Neural progenitor cell (in vitro differentiated cells): ENCODE measurements at regions not wholly inside any gene's neighbourhood (a gene's known extent, or its start where the extent isn't known, plus 50 kb on each side); places are given as distances from the start of the nearest gene placed in this dataset.

Experiments used
- DNase-seq: peaks from one replicate; pipeline ENCODE4 v3.0.0-alpha.2; 2016; ENCODE audit warnings: low spot score
- H2AFZ ChIP-seq: fragments of 200-600 bp; sonication (generic); replicated peaks from 2 replicates; pipeline ENCODE4 v1.6.1; 2016; ENCODE audit warnings: antibody characterized with exemption
- H3F3A ChIP-seq: fragments of 200-600 bp; sonication (generic); 2 replicates; pipeline ENCODE4 v1.6.1; 2016; ENCODE audit warnings: antibody characterized with exemption, low read depth
- H3K27ac ChIP-seq: fragments of 200-600 bp; sonication (generic); 2 replicates; pipeline ENCODE4 v1.5.1; 2016; ENCODE audit warnings: mild to moderate bottlenecking
- H3K27me3 ChIP-seq: fragments of 200-600 bp; sonication (generic); 2 replicates; pipeline ENCODE4 v1.6.1; 2016; ENCODE audit warnings: mild to moderate bottlenecking, moderate library complexity
- H3K36me3 ChIP-seq: fragments of 200-600 bp; sonication (generic); 2 replicates; pipeline ENCODE4 v1.5.1; 2016
- H3K4me1 ChIP-seq: fragments of 200-600 bp; sonication (generic); 2 replicates; pipeline ENCODE4 v1.6.1; 2016; ENCODE audit warnings: mixed run types
- H3K4me2 ChIP-seq: fragments of 200-600 bp; sonication (generic); 2 replicates; pipeline ENCODE4 v1.6.1; 2016
- H3K4me3 ChIP-seq: fragments of 200-600 bp; sonication (generic); 2 replicates; pipeline ENCODE4 v1.5.1; 2016
- H3K79me2 ChIP-seq: fragments of 200-600 bp; sonication (generic); 2 replicates; pipeline ENCODE4 v1.6.1; 2016; ENCODE audit warnings: low read depth
- H3K9ac ChIP-seq: fragments of 200-600 bp; sonication (generic); 2 replicates; pipeline ENCODE4 v1.6.1; 2016
- H3K9me3 ChIP-seq: fragments of 200-600 bp; sonication (generic); 2 replicates; pipeline ENCODE4 v1.5.1; 2016; ENCODE audit warnings: low read depth
- H4K20me1 ChIP-seq: fragments of 200-600 bp; sonication (generic); 2 replicates; pipeline ENCODE4 v1.6.1; 2016; ENCODE audit warnings: low read depth
- H3K27ac Mint-ChIP-seq: 3 replicates; pipeline ENCODE4 v1.8.0; 2021; ENCODE audit warnings: mixed read lengths
- H3K27me3 Mint-ChIP-seq: 2 replicates; pipeline ENCODE4 v1.8.0; 2022; ENCODE audit warnings: low read depth, mild to moderate bottlenecking, inconsistent platforms, moderate library complexity, mixed read lengths; ENCODE audit not compliant: insufficient read depth
- H3K36me3 Mint-ChIP-seq: 3 replicates; pipeline ENCODE4 v1.8.0; 2021; ENCODE audit warnings: mixed read lengths
- H3K4me1 Mint-ChIP-seq: 3 replicates; pipeline ENCODE4 v1.8.0; 2021; ENCODE audit warnings: mixed read lengths
- H3K4me3 Mint-ChIP-seq: 3 replicates; pipeline ENCODE4 v1.8.0; 2021; ENCODE audit warnings: mild to moderate bottlenecking, moderate library complexity, mixed read lengths
- H3K9me3 Mint-ChIP-seq: 3 replicates; pipeline ENCODE4 v1.8.0; 2020; ENCODE audit warnings: mixed read lengths
- EZH2 ChIP-seq: fragments of 200-600 bp; sonication (generic); IDR thresholded peaks from 2 replicates; pipeline ENCODE4 v1.6.1; 2017; ENCODE audit warnings: antibody characterized with exemption, mild to moderate bottlenecking, moderate library complexity
- EZH2phosphoT487 ChIP-seq: fragments of 200-600 bp; sonication (generic); IDR thresholded peaks from 2 replicates; pipeline ENCODE4 v1.6.1; 2017; ENCODE audit warnings: antibody characterized with exemption
- TF ChIP-seq, protein P1 (sequence below): fragments of 200-600 bp; sonication (generic); IDR thresholded peaks from 2 replicates; pipeline ENCODE4 v1.5.1; 2017; ENCODE audit warnings: antibody characterized with exemption, mild to moderate bottlenecking

DNA sequence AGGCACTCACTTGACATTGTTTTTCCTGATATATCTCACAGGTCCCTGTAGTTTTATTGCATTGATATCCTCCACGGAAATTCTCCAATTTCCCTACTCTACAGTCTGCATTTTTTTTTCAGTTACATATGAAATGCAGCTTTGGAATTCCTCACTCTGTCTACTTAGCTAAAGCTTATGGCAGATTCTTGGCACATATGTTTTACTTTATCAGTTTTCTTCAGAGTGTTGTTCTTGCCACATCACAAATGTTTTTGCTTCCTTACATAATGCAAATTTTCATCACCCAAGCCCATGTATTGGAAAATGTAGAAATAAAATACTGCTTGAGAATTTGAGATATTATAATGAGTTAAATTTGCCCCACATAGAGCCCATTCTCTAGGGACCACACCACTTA lies 1895.1 kb downstream of the MRPL39 start:
- Histone ChIP-seq H3K9ac (no peak overlapping the region), H3K36me3 (no peaks in the 10 kb centered on the region), H4K20me1 (no peaks in the 10 kb centered on the region), H3K27ac (no peak overlapping the region), H3F3A (no peaks in the 10 kb centered on the region), H3K9me3 (no peaks in the 10 kb centered on the region), H3K79me2 (no peaks in the 10 kb centered on the region), H3K4me2 (no peak overlapping the region), H3K4me3 (no peak overlapping the region), H3K4me1 (no peaks in the 10 kb centered on the region), H2AFZ (no peak overlapping the region), H3K27me3 (no peaks in the 10 kb centered on the region)
- H3K27ac Mint-ChIP-seq = no peak overlapping the region
- peaks cover 12% of the 10 kb centered on the region for H3K9me3 Mint-ChIP-seq
- H3K36me3 Mint-ChIP-seq = no peaks in the 10 kb centered on the region
- H3K27me3 Mint-ChIP-seq = no peaks in the 10 kb centered on the region
- DNase-seq = no peak
- no peaks in the 10 kb centered on the region for H3K4me1 Mint-ChIP-seq
- TF ChIP-seq EZH2 = no peak
- no peak for TF ChIP-seq EZH2phosphoT487
- TF ChIP-seq, protein P1, sequence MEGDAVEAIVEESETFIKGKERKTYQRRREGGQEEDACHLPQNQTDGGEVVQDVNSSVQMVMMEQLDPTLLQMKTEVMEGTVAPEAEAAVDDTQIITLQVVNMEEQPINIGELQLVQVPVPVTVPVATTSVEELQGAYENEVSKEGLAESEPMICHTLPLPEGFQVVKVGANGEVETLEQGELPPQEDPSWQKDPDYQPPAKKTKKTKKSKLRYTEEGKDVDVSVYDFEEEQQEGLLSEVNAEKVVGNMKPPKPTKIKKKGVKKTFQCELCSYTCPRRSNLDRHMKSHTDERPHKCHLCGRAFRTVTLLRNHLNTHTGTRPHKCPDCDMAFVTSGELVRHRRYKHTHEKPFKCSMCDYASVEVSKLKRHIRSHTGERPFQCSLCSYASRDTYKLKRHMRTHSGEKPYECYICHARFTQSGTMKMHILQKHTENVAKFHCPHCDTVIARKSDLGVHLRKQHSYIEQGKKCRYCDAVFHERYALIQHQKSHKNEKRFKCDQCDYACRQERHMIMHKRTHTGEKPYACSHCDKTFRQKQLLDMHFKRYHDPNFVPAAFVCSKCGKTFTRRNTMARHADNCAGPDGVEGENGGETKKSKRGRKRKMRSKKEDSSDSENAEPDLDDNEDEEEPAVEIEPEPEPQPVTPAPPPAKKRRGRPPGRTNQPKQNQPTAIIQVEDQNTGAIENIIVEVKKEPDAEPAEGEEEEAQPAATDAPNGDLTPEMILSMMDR = no peak
- no peak overlapping the region for H3K4me3 Mint-ChIP-seq

DNA sequence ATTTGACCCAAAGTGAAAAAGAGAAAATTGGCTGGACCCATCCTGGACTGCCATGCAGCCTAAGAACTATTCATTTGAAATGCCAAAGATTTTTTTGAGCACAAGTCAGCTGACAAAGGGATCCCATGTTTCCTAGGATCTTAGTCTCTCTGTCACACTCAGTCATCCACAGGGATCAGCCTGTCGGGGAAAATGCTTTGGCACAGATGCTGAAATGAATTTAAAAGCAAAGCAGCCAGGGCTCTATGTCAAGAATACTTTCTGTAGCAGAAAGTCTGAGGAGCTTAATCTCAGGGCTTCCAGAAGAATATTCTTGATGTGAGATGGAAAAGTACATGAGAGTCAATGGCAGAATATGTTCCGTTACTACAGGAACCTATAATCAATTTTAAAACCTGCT lies 1900.8 kb downstream of the MRPL39 start:
- no peaks in the 10 kb centered on the region for H3K4me1 Mint-ChIP-seq
- H3K27ac Mint-ChIP-seq = no peak overlapping the region
- H2AFZ ChIP-seq = no peak overlapping the region
- no peaks in the 10 kb centered on the region for H3K4me1 ChIP-seq
- H3K9ac ChIP-seq = no peak overlapping the region
- TF ChIP-seq EZH2phosphoT487 (no peak), EZH2 (no peak)
- TF ChIP-seq, protein P1 = no peak
- no peak overlapping the region for H3K4me3 ChIP-seq
- no peaks in the 10 kb centered on the region for H3K79me2 ChIP-seq
- no peaks in the 10 kb centered on the region for H3K9me3 ChIP-seq
- no peaks in the 10 kb centered on the region for H3K36me3 ChIP-seq
- H3K27ac ChIP-seq = no peak overlapping the region
- no peaks in the 10 kb centered on the region for H3K27me3 Mint-ChIP-seq
- H3F3A ChIP-seq = no peaks in the 10 kb centered on the region
- H3K4me3 Mint-ChIP-seq = no peak overlapping the region
- no peaks in the 10 kb centered on the region for H4K20me1 ChIP-seq
- DNase-seq = no peak
- H3K36me3 Mint-ChIP-seq = no peaks in the 10 kb centered on the region
- no peaks in the 10 kb centered on the region for H3K27me3 ChIP-seq
- peaks cover 7% of the 10 kb centered on the region for H3K9me3 Mint-ChIP-seq
- no peak overlapping the region for H3K4me2 ChIP-seq

DNA sequence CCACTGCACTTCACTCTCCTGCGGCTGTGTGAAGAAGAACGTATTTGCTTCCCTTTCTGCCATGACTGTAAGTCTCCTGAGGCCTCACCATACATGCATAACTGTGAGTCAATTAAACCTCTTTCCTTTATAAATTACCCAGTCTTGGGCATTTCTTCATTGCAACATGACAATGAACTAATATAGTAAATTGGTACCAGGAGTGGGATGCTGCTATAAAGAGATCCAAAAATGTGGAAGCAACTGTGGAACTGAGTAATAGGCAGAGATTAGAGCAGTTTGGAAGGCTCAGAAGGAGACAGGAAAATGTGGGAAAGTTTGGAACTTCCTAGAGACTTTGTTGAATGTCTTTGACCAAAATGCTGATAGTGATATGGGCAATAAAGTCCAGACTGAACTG lies 1907.9 kb downstream of the MRPL39 start:
- Mint-ChIP-seq H3K4me1 (no peaks in the 10 kb centered on the region), H3K27me3 (no peaks in the 10 kb centered on the region), H3K4me3 (no peak overlapping the region), H3K27ac (no peak overlapping the region), H3K9me3 (peaks cover 28% of the 10 kb centered on the region), H3K36me3 (no peaks in the 10 kb centered on the region)
- Histone ChIP-seq H3K9me3 (peaks cover 3% of the 10 kb centered on the region), H3K4me1 (no peaks in the 10 kb centered on the region), H3K4me3 (no peak overlapping the region), H2AFZ (no peak overlapping the region), H3K36me3 (no peaks in the 10 kb centered on the region), H3K79me2 (no peaks in the 10 kb centered on the region), H4K20me1 (no peaks in the 10 kb centered on the region), H3K27me3 (no peaks in the 10 kb centered on the region), H3F3A (no peaks in the 10 kb centered on the region), H3K9ac (no peak overlapping the region), H3K27ac (no peak overlapping the region), H3K4me2 (no peak overlapping the region)
- no peak for TF ChIP-seq EZH2
- TF ChIP-seq, protein P1 = no peak
- TF ChIP-seq EZH2phosphoT487 = no peak
- no peak for DNase-seq

DNA sequence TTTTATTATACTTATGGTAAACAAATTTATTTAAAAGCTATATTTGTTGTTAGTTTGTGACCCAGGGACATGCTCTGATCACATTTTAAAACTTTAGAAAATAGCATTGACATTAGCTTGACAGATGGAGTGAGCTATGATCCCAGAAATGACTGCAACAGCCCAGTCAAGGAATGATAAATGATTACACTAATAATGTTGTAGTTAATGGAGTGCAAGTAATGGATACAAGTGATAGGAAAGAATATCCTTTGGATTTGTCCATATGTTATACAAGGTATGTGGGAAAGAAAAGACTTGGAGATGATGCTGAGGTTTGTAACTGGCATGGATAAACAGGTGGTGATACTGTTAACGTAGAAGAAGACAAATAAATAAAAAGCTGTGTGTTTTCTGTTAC lies 1908.7 kb downstream of the MRPL39 start:
- Histone ChIP-seq H3K27me3 (no peaks in the 10 kb centered on the region), H4K20me1 (no peaks in the 10 kb centered on the region), H3K79me2 (no peaks in the 10 kb centered on the region), H3K4me1 (no peaks in the 10 kb centered on the region), H3F3A (no peaks in the 10 kb centered on the region), H3K4me2 (no peak overlapping the region), H3K27ac (no peak overlapping the region), H3K4me3 (no peak overlapping the region), H3K36me3 (no peaks in the 10 kb centered on the region), H2AFZ (no peak overlapping the region), H3K9ac (no peak overlapping the region), H3K9me3 (peaks cover 3% of the 10 kb centered on the region)
- TF ChIP-seq, protein P1 = no peak
- TF ChIP-seq EZH2phosphoT487 (no peak), EZH2 (no peak)
- H3K27ac Mint-ChIP-seq = no peak overlapping the region
- H3K9me3 Mint-ChIP-seq = peaks cover 24% of the 10 kb centered on the region
- no peaks in the 10 kb centered on the region for H3K4me1 Mint-ChIP-seq
- no peaks in the 10 kb centered on the region for H3K27me3 Mint-ChIP-seq
- no peak for DNase-seq
- H3K36me3 Mint-ChIP-seq = no peaks in the 10 kb centered on the region
- H3K4me3 Mint-ChIP-seq = no peak overlapping the region
